ENCODE measurements at regions not wholly inside any gene's neighbourhood (a gene's known extent, or its start where the extent isn't known, plus 50 kb on each side); places are given as distances from the start of the nearest gene placed in this dataset.
A peak's percentile ranks its signal among the peaks of the same experiment; 100 is the strongest.

- DNase-seq = no peak
Observed at GRCh38 chr4:12827966-12828365, 656.2 kb downstream of the RAB28 start.

GRCh38 chr4:12791536-12791935 is 692.6 kb downstream of the RAB28 start:
- DNase-seq = no peak

- no peak for DNase-seq
Observed at GRCh38 chr4:12787261-12787660, 696.9 kb downstream of the RAB28 start.

GRCh38 chr4:12778706-12779105 is 705.4 kb downstream of the RAB28 start:
- no peak for DNase-seq

- no peak for DNase-seq
Observed at GRCh38 chr4:12778191-12778590, 705.9 kb downstream of the RAB28 start.

GRCh38 chr4:12770351-12770750 is 713.8 kb downstream of the RAB28 start:
- peak in 1 of 2 experiments; percentile 6 for DNase-seq

- DNase-seq = no peak
Observed at GRCh38 chr4:12761694-12762093, 722.4 kb downstream of the RAB28 start.

- no peak for DNase-seq
Observed at GRCh38 chr4:12747154-12747553, 737.0 kb downstream of the RAB28 start.

- no peak for DNase-seq
Observed at GRCh38 chr4:12746221-12746620, 737.9 kb downstream of the RAB28 start.

- DNase-seq = no peak
Observed at GRCh38 chr4:12734586-12734985, 749.6 kb downstream of the RAB28 start.

- no peak for DNase-seq
Observed at GRCh38 chr4:12729384-12729783, 754.8 kb downstream of the RAB28 start.

GRCh38 chr4:12724510-12724909 is 759.6 kb downstream of the RAB28 start:
- DNase-seq = no peak

- DNase-seq = no peak
Observed at GRCh38 chr4:12723849-12724447, 760.2 kb downstream of the RAB28 start.

- DNase-seq = no peak
Observed at GRCh38 chr4:12716896-12717295, 767.2 kb downstream of the RAB28 start.

- no peak for DNase-seq
Observed at GRCh38 chr4:12712648-12713339, 771.3 kb downstream of the RAB28 start.

- no peak for DNase-seq
Observed at GRCh38 chr4:12707381-12708175, 776.6 kb downstream of the RAB28 start.

GRCh38 chr4:12703036-12703435 is 781.1 kb downstream of the RAB28 start:
- no peak for DNase-seq

GRCh38 chr4:12701384-12701783 is 782.8 kb downstream of the RAB28 start:
- DNase-seq = no peak

- DNase-seq = no peak
Observed at GRCh38 chr4:12697970-12698369, 786.2 kb downstream of the RAB28 start.

GRCh38 chr4:12692815-12693214 is 791.3 kb downstream of the RAB28 start:
- DNase-seq = no peak

- no peak for DNase-seq
Observed at GRCh38 chr4:12691168-12691567, 793.0 kb downstream of the RAB28 start.

- no peak for DNase-seq
Observed at GRCh38 chr4:12689457-12689856, 794.7 kb downstream of the RAB28 start.

- DNase-seq = no peak
Observed at GRCh38 chr4:12679217-12679616, 804.9 kb downstream of the RAB28 start.

- no peak for DNase-seq
Observed at GRCh38 chr4:12674184-12674583, 810.0 kb downstream of the RAB28 start.
